ENCODE measurements at regions not wholly inside any gene's neighbourhood (a gene's known extent, or its start where the extent isn't known, plus 50 kb on each side); places are given as distances from the start of the nearest gene placed in this dataset.

GRCh38 chr5:155181542-155181941, 168.0 kb downstream of the KIF4B start:
- Histone ChIP-seq H3K27me3 (ENCODE audit: control insufficient read depth, insufficient read depth, low read length) (no peaks in the 10 kb centered on the region), H3K4me3 (ENCODE audit: low read depth, low read length) (no peak overlapping the region), H3K36me3 (ENCODE audit: control insufficient read depth, insufficient read depth, low read length) (no peaks in the 10 kb centered on the region)
- FAIRE-seq, result no peak
- TF ChIP-seq CTCF (IDR thresholded peaks at IDR 0.05; ENCODE audit: insufficient read depth, low read length, severe bottlenecking), result no peak
- no peak for DNase-seq (ENCODE audit: low read depth)

- H3K36me3 ChIP-seq (ENCODE audit: control insufficient read depth, insufficient read depth, low read length), result no peaks in the 10 kb centered on the region
- no peak for FAIRE-seq
- H3K27me3 ChIP-seq (ENCODE audit: control insufficient read depth, insufficient read depth, low read length), result no peaks in the 10 kb centered on the region
- no peak overlapping the region for H3K4me3 ChIP-seq (ENCODE audit: low read depth, low read length)
- DNase-seq (ENCODE audit: low read depth), result no peak
- TF ChIP-seq CTCF (IDR thresholded peaks at IDR 0.05; ENCODE audit: insufficient read depth, low read length, severe bottlenecking), result no peak
Observed at GRCh38 chr5:155189476-155189875, 175.9 kb downstream of the KIF4B start.

GRCh38 chr5:155189981-155190380, 176.4 kb downstream of the KIF4B start:
- DNase-seq (ENCODE audit: low read depth) (peak; percentile 15), FAIRE-seq (no peak)
- no peak overlapping the region for H3K4me3 ChIP-seq (ENCODE audit: low read depth, low read length)
- H3K27me3 ChIP-seq (ENCODE audit: control insufficient read depth, insufficient read depth, low read length), result no peaks in the 10 kb centered on the region
- no peaks in the 10 kb centered on the region for H3K36me3 ChIP-seq (ENCODE audit: control insufficient read depth, insufficient read depth, low read length)
- no peak for TF ChIP-seq CTCF (IDR thresholded peaks at IDR 0.05; ENCODE audit: insufficient read depth, low read length, severe bottlenecking)

- H3K4me3 ChIP-seq (ENCODE audit: low read depth, low read length), result no peak overlapping the region
- no peak for FAIRE-seq
- DNase-seq (ENCODE audit: low read depth), result peak; percentile 27
- H3K36me3 ChIP-seq (ENCODE audit: control insufficient read depth, insufficient read depth, low read length), result no peaks in the 10 kb centered on the region
- TF ChIP-seq CTCF (IDR thresholded peaks at IDR 0.05; ENCODE audit: insufficient read depth, low read length, severe bottlenecking), result no peak
- H3K27me3 ChIP-seq (ENCODE audit: control insufficient read depth, insufficient read depth, low read length), result no peaks in the 10 kb centered on the region
Observed at GRCh38 chr5:155193029-155193428, 179.5 kb downstream of the KIF4B start.

- no peak for FAIRE-seq
- TF ChIP-seq CTCF (IDR thresholded peaks at IDR 0.05; ENCODE audit: insufficient read depth, low read length, severe bottlenecking), result no peak
- Histone ChIP-seq H3K27me3 (ENCODE audit: control insufficient read depth, insufficient read depth, low read length) (no peaks in the 10 kb centered on the region), H3K4me3 (ENCODE audit: low read depth, low read length) (no peak overlapping the region), H3K36me3 (ENCODE audit: control insufficient read depth, insufficient read depth, low read length) (no peaks in the 10 kb centered on the region)
- no peak for DNase-seq (ENCODE audit: low read depth)
Observed at GRCh38 chr5:155193483-155194107, 180.0 kb downstream of the KIF4B start.

- Histone ChIP-seq H3K4me3 (ENCODE audit: low read depth, low read length) (no peak overlapping the region), H3K27me3 (ENCODE audit: control insufficient read depth, insufficient read depth, low read length) (no peaks in the 10 kb centered on the region), H3K36me3 (ENCODE audit: control insufficient read depth, insufficient read depth, low read length) (no peaks in the 10 kb centered on the region)
- no peak for DNase-seq (ENCODE audit: low read depth)
- no peak for TF ChIP-seq CTCF (IDR thresholded peaks at IDR 0.05; ENCODE audit: insufficient read depth, low read length, severe bottlenecking)
- no peak for FAIRE-seq
Observed at GRCh38 chr5:155200608-155201007, 187.1 kb downstream of the KIF4B start.

All from bronchial epithelial cell (primary cell).